ENCODE measurements at regions not wholly inside any gene's neighbourhood (a gene's known extent, or its start where the extent isn't known, plus 50 kb on each side); places are given as distances from the start of the nearest gene placed in this dataset.

DNA sequence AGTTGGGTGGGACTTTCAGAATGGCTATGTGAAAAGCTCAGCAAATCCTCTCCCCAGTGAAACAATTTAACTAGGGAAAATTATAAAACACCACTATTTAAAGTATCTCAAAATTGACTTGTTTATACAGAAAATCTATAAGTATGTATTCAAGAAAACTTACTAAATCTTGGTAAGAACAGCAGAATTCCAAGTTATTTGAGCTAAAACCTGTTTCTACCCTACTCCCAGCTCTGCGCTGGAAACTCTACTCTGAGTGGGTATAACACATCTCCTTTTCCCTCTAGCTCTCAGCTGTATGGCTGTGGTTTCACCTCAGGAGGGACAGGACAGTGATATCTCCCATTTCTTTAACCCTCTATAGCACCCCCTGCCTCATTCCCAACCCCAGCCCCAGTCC is 295.2 kb upstream of the POGK start:
- ChIA-PET POLR2A (no interaction called here), CTCF (interaction anchor here (0.7 kb wide), 1 partner anchor 12 kb away, joined by 3 read pairs; no protein-coding TSS in a partner anchor)
- Histone ChIP-seq H3K36me3 (ENCODE audit: control insufficient read depth in 2 of 2, insufficient read depth in 1 of 2, low read length in 2 of 2) (no peaks in the 10 kb centered on the region), H3K9me3 (ENCODE audit: control insufficient read depth, insufficient read depth, low read depth, low read length) (no peaks in the 10 kb centered on the region), H3K4me3 (ENCODE audit: low read depth, low read length) (no peak overlapping the region), H3K27ac (ENCODE audit: extremely low read depth, low read depth, low read length) (no peak overlapping the region), H3K4me1 (ENCODE audit: control insufficient read depth, insufficient read depth, low read length) (no peaks in the 10 kb centered on the region)
- TF ChIP-seq, protein P1, sequence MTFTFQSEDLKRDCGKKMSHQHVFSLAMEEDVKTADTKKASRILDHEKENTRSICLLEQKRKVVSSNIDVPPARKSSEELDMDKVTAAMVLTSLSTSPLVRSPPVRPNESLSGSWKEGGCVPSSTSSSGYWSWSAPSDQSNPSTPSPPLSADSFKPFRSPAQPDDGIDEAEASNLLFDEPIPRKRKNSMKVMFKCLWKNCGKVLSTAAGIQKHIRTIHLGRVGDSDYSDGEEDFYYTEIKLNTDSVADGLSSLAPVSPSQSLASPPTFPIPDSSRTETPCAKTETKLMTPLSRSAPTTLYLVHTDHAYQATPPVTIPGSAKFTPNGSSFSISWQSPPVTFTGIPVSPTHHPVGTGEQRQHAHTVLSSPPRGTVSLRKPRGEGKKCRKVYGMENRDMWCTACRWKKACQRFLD (tag by site-specific recombination; IDR thresholded peaks at IDR 0.05) = no peak
- TF ChIP-seq ZNF677 (tag by site-specific recombination; IDR thresholded peaks at IDR 0.05) (peak; percentile 91), KLF7 (tag by site-specific recombination; IDR thresholded peaks at IDR 0.05; ENCODE audit: borderline replicate concordance) (no peak), ZNF37A (tag by site-specific recombination; IDR thresholded peaks at IDR 0.05) (no peak), ZNF211 (tag by site-specific recombination; IDR thresholded peaks at IDR 0.05; ENCODE audit: low read depth) (no peak)
- TF ChIP-seq, protein P2, sequence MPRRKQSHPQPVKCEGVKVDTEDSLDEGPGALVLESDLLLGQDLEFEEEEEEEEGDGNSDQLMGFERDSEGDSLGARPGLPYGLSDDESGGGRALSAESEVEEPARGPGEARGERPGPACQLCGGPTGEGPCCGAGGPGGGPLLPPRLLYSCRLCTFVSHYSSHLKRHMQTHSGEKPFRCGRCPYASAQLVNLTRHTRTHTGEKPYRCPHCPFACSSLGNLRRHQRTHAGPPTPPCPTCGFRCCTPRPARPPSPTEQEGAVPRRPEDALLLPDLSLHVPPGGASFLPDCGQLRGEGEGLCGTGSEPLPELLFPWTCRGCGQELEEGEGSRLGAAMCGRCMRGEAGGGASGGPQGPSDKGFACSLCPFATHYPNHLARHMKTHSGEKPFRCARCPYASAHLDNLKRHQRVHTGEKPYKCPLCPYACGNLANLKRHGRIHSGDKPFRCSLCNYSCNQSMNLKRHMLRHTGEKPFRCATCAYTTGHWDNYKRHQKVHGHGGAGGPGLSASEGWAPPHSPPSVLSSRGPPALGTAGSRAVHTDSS (tag by site-specific recombination; IDR thresholded peaks at IDR 0.05) = no peak
- TF ChIP-seq, protein P3, sequence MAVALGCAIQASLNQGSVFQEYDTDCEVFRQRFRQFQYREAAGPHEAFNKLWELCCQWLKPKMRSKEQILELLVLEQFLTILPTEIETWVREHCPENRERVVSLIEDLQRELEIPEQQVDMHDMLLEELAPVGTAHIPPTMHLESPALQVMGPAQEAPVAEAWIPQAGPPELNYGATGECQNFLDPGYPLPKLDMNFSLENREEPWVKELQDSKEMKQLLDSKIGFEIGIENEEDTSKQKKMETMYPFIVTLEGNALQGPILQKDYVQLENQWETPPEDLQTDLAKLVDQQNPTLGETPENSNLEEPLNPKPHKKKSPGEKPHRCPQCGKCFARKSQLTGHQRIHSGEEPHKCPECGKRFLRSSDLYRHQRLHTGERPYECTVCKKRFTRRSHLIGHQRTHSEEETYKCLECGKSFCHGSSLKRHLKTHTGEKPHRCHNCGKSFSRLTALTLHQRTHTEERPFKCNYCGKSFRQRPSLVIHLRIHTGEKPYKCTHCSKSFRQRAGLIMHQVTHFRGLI (tag by site-specific recombination; IDR thresholded peaks at IDR 0.05) = no peak

GRCh38 chr1:166544561-166544960 is 294.7 kb upstream of the POGK start:
- Histone ChIP-seq H3K4me3 (ENCODE audit: low read depth, low read length) (no peak overlapping the region), H3K27ac (ENCODE audit: extremely low read depth, low read depth, low read length) (no peak overlapping the region), H3K9me3 (ENCODE audit: control insufficient read depth, insufficient read depth, low read depth, low read length) (no peaks in the 10 kb centered on the region), H3K36me3 (ENCODE audit: control insufficient read depth in 2 of 2, insufficient read depth in 1 of 2, low read length in 2 of 2) (no peaks in the 10 kb centered on the region), H3K4me1 (ENCODE audit: control insufficient read depth, insufficient read depth, low read length) (no peaks in the 10 kb centered on the region)
- TF ChIP-seq ZNF184 (tag by site-specific recombination; IDR thresholded peaks at IDR 0.05) (no peak), ZBTB10 (tag by site-specific recombination; IDR thresholded peaks at IDR 0.05) (no peak)
- TF ChIP-seq, protein P4, sequence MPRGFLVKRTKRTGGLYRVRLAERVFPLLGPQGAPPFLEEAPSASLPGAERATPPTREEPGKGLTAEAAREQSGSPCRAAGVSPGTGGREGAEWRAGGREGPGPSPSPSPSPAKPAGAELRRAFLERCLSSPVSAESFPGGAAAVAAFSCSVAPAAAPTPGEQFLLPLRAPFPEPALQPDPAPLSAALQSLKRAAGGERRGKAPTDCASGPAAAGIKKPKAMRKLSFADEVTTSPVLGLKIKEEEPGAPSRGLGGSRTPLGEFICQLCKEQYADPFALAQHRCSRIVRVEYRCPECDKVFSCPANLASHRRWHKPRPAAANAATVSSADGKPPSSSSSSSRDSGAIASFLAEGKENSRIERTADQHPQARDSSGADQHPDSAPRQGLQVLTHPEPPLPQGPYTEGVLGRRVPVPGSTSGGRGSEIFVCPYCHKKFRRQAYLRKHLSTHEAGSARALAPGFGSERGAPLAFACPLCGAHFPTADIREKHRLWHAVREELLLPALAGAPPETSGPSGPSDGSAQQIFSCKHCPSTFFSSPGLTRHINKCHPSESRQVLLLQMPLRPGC (tag by site-specific recombination; IDR thresholded peaks at IDR 0.05) = no peak
- TF ChIP-seq, protein P5, sequence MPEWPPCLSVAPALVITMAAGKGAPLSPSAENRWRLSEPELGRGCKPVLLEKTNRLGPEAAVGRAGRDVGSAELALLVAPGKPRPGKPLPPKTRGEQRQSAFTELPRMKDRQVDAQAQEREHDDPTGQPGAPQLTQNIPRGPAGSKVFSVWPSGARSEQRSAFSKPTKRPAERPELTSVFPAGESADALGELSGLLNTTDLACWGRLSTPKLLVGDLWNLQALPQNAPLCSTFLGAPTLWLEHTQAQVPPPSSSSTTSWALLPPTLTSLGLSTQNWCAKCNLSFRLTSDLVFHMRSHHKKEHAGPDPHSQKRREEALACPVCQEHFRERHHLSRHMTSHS (tag by site-specific recombination; IDR thresholded peaks at IDR 0.05) = no peak
- CTCF ChIA-PET = interaction anchor here (0.7 kb wide), 1 partner anchor 12 kb away, joined by 3 read pairs; no protein-coding TSS in a partner anchor
- POLR2A ChIA-PET = no interaction called here

GRCh38 chr1:166552706-166553105 is 286.6 kb upstream of the POGK start:
- Histone ChIP-seq H3K4me1 (ENCODE audit: control insufficient read depth, insufficient read depth, low read length) (no peaks in the 10 kb centered on the region), H3K4me3 (ENCODE audit: low read depth, low read length) (no peak overlapping the region), H3K36me3 (ENCODE audit: control insufficient read depth in 2 of 2, insufficient read depth in 1 of 2, low read length in 2 of 2) (no peaks in the 10 kb centered on the region), H3K27ac (ENCODE audit: extremely low read depth, low read depth, low read length) (no peak overlapping the region), H3K9me3 (ENCODE audit: control insufficient read depth, insufficient read depth, low read depth, low read length) (no peaks in the 10 kb centered on the region)
- ChIA-PET CTCF (no interaction called here), POLR2A (no interaction called here)
- no peak for TF ChIP-seq ZNF16 (tag by site-specific recombination; IDR thresholded peaks at IDR 0.05; ENCODE audit: low read depth)
- TF ChIP-seq ZNF121 (tag by site-specific recombination; IDR thresholded peaks at IDR 0.05) = no peak
- TF ChIP-seq ZNF335 (tag by site-specific recombination; conservative IDR thresholded peaks at IDR 0.05) = no peak
- no peak for TF ChIP-seq ZNF843 (tag by site-specific recombination; IDR thresholded peaks at IDR 0.05)
- no peak for TF ChIP-seq ZBTB21 (tag by site-specific recombination; IDR thresholded peaks at IDR 0.05)
- no peak for TF ChIP-seq ZNF837 (tag by site-specific recombination; IDR thresholded peaks at IDR 0.05)
- no peak for TF ChIP-seq ZBTB49 (tag by site-specific recombination; IDR thresholded peaks at IDR 0.05; ENCODE audit: low read depth)
- no peak for TF ChIP-seq ZNF610 (tag by site-specific recombination; IDR thresholded peaks at IDR 0.05; ENCODE audit: borderline replicate concordance)
